Sigmoid colon (tissue), 6 donors: ENCODE measurements at regions not wholly inside any gene's neighbourhood (a gene's known extent, or its start where the extent isn't known, plus 50 kb on each side); places are given as distances from the start of the nearest gene placed in this dataset.

Experiments
- DNase-seq: peaks from one replicate; pipeline ENCODE4 v3.0.0-alpha.2; 2019
- H3K27ac ChIP-seq, 4 donors: fragments of 200-600 bp; sonication (generic); one replicate each; pipeline ENCODE4 v1.5.1; 2016 to 2019; ENCODE audit warnings: mild to moderate bottlenecking in 1 of 4
- H3K27me3 ChIP-seq, 3 donors: fragments of 200-600 bp; sonication (generic); one replicate each; pipeline ENCODE4 v1.5.1; 2019; ENCODE audit warnings: mild to moderate bottlenecking in 1 of 3
- H3K36me3 ChIP-seq, 4 donors: fragments of 200-600 bp; sonication (generic); one replicate each; pipeline ENCODE4 v1.5.1; 2016 to 2019
- H3K4me1 ChIP-seq, 4 donors: fragments of 200-600 bp; sonication (generic); one replicate each; pipeline ENCODE4 v1.5.1; 2017 to 2019
- H3K4me3 ChIP-seq, 4 donors: fragments of 200-600 bp; sonication (generic); one replicate each; pipeline ENCODE4 v1.5.1; 2017 to 2019; ENCODE audit warnings: mild to moderate bottlenecking in 2 of 4, moderate library complexity in 1 of 4
- H3K9me3 ChIP-seq, 4 donors: fragments of 200-600 bp in 3 of 4; sonication (generic) in 3 of 4; one replicate each; pipeline versions ENCODE4 v1.5.1 to v1.6.1; 2013 to 2019
- EP300 ChIP-seq, 4 donors: sonication (generic); formaldehyde crosslinking; IDR thresholded peaks; one replicate each; pipeline ENCODE4 v1.6.1; 2017; ENCODE audit warnings: antibody characterized with exemption in 4 of 4
- POLR2A ChIP-seq, 2 donors: fragments of 450-650 bp; IDR thresholded peaks; one replicate each; pipeline ENCODE4 v1.6.1; 2016; ENCODE audit warnings: antibody characterized with exemption in 2 of 2, mild to moderate bottlenecking in 2 of 2, moderate library complexity in 2 of 2
- POLR2AphosphoS5 ChIP-seq, 4 donors: sonication (generic); formaldehyde crosslinking; IDR thresholded peaks; one replicate each; pipeline ENCODE4 v1.6.1; 2017; ENCODE audit warnings: antibody characterized with exemption in 4 of 4
- WGBS, 2 donors: extraction: QIAGEN DNeasy Blood & Tissue Kit; methylation state at CpG; one replicate each; pipeline ENCODE4 v1.1.7; 2013; 5-methylcytosine and 5-hydroxymethylcytosine counted together
- intact Hi-C: fragments of 100-400 bp; cut with DNase I; formaldehyde crosslinking; loops from one replicate; pipeline ENCODE4 v1.15.1; 2023
- TF ChIP-seq, protein P1 (sequence below), 4 experiments: fragments of 450-650 bp in 3 of 4; fragments of 200-600 bp in 1 of 4; IDR thresholded peaks; one replicate each; pipeline ENCODE4 v1.5.1; 2016 to 2019; ENCODE audit warnings: antibody characterized with exemption in 4 of 4, mild to moderate bottlenecking in 3 of 4, moderate library complexity in 2 of 4
- donor health status: healthy with polysubstance abuse.
- donor health status: healthy.

DNA sequence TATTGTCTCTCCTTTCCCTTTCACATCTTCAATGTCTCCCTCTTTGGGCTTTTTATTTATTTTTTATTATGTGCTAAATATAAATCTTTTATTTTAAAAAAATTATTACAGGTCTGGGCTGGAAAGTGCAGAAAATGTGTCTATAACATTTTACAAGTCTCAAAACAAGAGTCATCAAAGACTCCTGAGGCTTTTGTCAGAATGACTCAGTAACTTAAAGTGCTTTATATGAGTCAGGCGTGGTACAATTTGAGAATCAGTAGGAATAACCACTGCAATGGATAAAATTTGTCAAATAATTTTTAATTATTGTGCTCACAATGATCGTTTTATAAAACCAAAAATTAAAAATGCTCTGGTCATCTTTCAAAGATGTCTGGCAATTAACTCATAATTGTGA is 193.9 kb downstream of the MMUT start:
- DNase-seq = no peak
- TF ChIP-seq POLR2AphosphoS5 (IDR thresholded peaks at IDR 0.05) (no peak), EP300 (IDR thresholded peaks at IDR 0.05) (no peak), POLR2A (IDR thresholded peaks at IDR 0.05) (no peak)
- TF ChIP-seq, protein P1, sequence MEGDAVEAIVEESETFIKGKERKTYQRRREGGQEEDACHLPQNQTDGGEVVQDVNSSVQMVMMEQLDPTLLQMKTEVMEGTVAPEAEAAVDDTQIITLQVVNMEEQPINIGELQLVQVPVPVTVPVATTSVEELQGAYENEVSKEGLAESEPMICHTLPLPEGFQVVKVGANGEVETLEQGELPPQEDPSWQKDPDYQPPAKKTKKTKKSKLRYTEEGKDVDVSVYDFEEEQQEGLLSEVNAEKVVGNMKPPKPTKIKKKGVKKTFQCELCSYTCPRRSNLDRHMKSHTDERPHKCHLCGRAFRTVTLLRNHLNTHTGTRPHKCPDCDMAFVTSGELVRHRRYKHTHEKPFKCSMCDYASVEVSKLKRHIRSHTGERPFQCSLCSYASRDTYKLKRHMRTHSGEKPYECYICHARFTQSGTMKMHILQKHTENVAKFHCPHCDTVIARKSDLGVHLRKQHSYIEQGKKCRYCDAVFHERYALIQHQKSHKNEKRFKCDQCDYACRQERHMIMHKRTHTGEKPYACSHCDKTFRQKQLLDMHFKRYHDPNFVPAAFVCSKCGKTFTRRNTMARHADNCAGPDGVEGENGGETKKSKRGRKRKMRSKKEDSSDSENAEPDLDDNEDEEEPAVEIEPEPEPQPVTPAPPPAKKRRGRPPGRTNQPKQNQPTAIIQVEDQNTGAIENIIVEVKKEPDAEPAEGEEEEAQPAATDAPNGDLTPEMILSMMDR (IDR thresholded peaks at IDR 0.05) = no peak
- Histone ChIP-seq H3K9me3 (peaks cover 0 to 2% (median 0%) of the 10 kb centered on the region in 4 donors), H3K4me1 (no peaks in the 10 kb centered on the region), H3K4me3 (no peak overlapping the region), H3K27ac (no peak overlapping the region), H3K27me3 (no peaks in the 10 kb centered on the region), H3K36me3 (no peaks in the 10 kb centered on the region)
- intact Hi-C loops = no loop called here
- 27 to 36% methylated on average over 2 of the region's 2 CpGs for WGBS, 2 donors

DNA sequence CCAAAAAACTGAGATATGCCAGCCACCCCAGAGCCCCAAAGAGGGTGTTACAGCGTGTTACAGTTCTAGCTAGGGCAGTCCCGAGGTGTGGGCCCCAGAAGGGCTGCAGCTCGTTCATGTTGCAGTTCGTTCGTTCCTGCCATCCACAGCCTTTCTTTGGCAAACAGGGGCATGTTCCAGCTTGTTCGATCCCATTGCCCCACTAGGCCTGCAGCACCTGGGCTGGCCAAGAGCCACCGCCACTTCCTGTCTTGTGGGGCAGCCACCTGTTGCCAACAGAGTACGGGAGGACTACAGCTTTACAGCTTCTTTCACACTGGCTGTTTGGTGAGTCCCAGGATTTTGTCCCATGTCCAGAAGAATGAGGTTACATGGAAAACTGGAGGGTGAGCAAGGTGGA is 198.1 kb downstream of the MMUT start:
- TF ChIP-seq EP300 (IDR thresholded peaks at IDR 0.05) = no peak
- TF ChIP-seq, protein P1 (IDR thresholded peaks at IDR 0.05) = no peak
- TF ChIP-seq POLR2A (IDR thresholded peaks at IDR 0.05) = no peak
- no peak for TF ChIP-seq POLR2AphosphoS5 (IDR thresholded peaks at IDR 0.05)

DNA sequence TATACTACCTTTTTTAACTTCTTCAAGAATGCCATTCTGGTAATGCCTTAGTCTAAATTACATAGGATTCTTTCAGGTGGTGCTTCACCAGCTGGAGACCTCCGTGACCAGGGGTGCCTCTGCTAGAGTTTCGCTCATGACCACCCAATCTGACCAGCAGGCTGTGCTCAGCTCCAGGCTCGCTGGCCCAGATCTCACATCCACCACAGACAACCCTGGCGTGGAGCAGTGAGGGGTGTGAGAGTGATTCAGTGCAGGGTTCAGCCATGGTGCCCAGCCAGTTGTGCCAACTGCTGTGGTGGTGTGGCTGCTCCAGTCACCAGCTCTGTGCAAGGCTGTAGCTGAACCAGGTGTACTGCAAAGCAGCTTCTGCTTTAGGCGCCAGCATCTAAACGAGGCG is 198.6 kb downstream of the MMUT start:
- no peaks in the 10 kb centered on the region for H3K36me3 ChIP-seq
- H3K27ac ChIP-seq = no peak overlapping the region
- no peak overlapping the region for H3K4me3 ChIP-seq
- no peak for DNase-seq
- H3K27me3 ChIP-seq = no peaks in the 10 kb centered on the region
- TF ChIP-seq POLR2A (IDR thresholded peaks at IDR 0.05) (no peak), EP300 (IDR thresholded peaks at IDR 0.05) (no peak), POLR2AphosphoS5 (IDR thresholded peaks at IDR 0.05) (no peak)
- TF ChIP-seq, protein P1 (IDR thresholded peaks at IDR 0.05) = no peak
- 73 to 77% methylated on average over 7 of the region's 7 CpGs for WGBS, 2 donors
- peaks cover 0 to 2% (median 0%) of the 10 kb centered on the region in 4 donors for H3K9me3 ChIP-seq
- H3K4me1 ChIP-seq = no peaks in the 10 kb centered on the region
- intact Hi-C loops = no loop called here

More for the DNA sequence above, 198.1 kb downstream of the MMUT start:
- 86 to 90% methylated on average over 8 of the region's 8 CpGs for WGBS, 2 donors
- no peak for DNase-seq
- no peaks in the 10 kb centered on the region for H3K36me3 ChIP-seq
- intact Hi-C loops = no loop called here
- H3K4me1 ChIP-seq = no peaks in the 10 kb centered on the region
- no peaks in the 10 kb centered on the region for H3K27me3 ChIP-seq
- no peak overlapping the region for H3K27ac ChIP-seq
- peaks cover 0 to 2% (median 0%) of the 10 kb centered on the region in 4 donors for H3K9me3 ChIP-seq
- H3K4me3 ChIP-seq = no peak overlapping the region

- Histone ChIP-seq H3K27me3 (no peaks in the 10 kb centered on the region), H3K36me3 (no peaks in the 10 kb centered on the region), H3K9me3 (no peaks in the 10 kb centered on the region), H3K4me3 (no peak overlapping the region), H3K4me1 (no peaks in the 10 kb centered on the region), H3K27ac (no peak overlapping the region)
- TF ChIP-seq POLR2AphosphoS5 (IDR thresholded peaks at IDR 0.05) = no peak
- TF ChIP-seq EP300 (IDR thresholded peaks at IDR 0.05) = no peak
- no peak for TF ChIP-seq POLR2A (IDR thresholded peaks at IDR 0.05)
- TF ChIP-seq, protein P1 (IDR thresholded peaks at IDR 0.05) = no peak
- intact Hi-C loops = no loop called here
- DNase-seq = no peak
- 36 to 45% methylated on average over 3 of the region's 3 CpGs for WGBS, 2 donors
Measured at GRCh38 chr6:49257549-49257948, 205.5 kb downstream of the MMUT start.

DNA sequence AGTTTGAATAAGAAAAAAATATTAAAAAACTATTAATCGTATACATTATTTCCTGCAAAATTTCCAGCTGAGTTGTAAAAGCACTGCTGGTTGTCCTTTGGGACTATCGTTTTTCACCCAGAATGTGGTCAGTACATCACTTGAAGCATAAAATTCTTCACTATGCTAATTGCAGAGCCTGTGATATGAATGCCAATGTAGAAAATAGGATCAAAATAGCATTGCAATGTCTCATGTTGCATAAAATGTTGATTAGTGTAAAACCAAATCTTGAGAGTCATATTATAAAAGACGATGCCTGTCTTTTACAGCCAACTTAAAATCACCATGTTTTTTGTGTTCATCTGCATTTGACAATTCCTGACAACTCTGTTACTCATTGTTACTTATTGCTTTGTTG is 207.7 kb downstream of the MMUT start:
- DNase-seq = no peak
- intact Hi-C loops = no loop called here
- Histone ChIP-seq H3K36me3 (no peaks in the 10 kb centered on the region), H3K27me3 (no peaks in the 10 kb centered on the region), H3K9me3 (no peaks in the 10 kb centered on the region), H3K27ac (no peak overlapping the region), H3K4me3 (no peak overlapping the region), H3K4me1 (no peaks in the 10 kb centered on the region)
- WGBS, 2 donors = 87 to 91% methylated on average over 3 of the region's 3 CpGs
- TF ChIP-seq EP300 (IDR thresholded peaks at IDR 0.05) (no peak), POLR2AphosphoS5 (IDR thresholded peaks at IDR 0.05) (no peak), POLR2A (IDR thresholded peaks at IDR 0.05) (no peak)
- TF ChIP-seq, protein P1 (IDR thresholded peaks at IDR 0.05) = no peak
